ENCODE measurements at regions not wholly inside any gene's neighbourhood (a gene's known extent, or its start where the extent isn't known, plus 50 kb on each side); places are given as distances from the start of the nearest gene placed in this dataset.

GRCh38 chr10:63684257-63684936 is 163.2 kb downstream of the REEP3 start (continued):
- TF ChIP-seq PATZ1 (CRISPR knock-in tag; IDR thresholded peaks at IDR 0.05; ENCODE audit: borderline replicate concordance) (no peak), ESRRG (CRISPR knock-in tag; IDR thresholded peaks at IDR 0.05) (no peak), SNAI2 (CRISPR knock-in tag; IDR thresholded peaks at IDR 0.05) (no peak), CREB5 (CRISPR knock-in tag; IDR thresholded peaks at IDR 0.05; ENCODE audit: low read depth) (no peak)

- TF ChIP-seq GLIS3 (CRISPR knock-in tag; IDR thresholded peaks at IDR 0.05) (no peak), ZNF70 (CRISPR knock-in tag; IDR thresholded peaks at IDR 0.05) (no peak), OSR1 (CRISPR knock-in tag; IDR thresholded peaks at IDR 0.05) (no peak), ZC3H10 (CRISPR knock-in tag; IDR thresholded peaks at IDR 0.05) (no peak), TOX (CRISPR knock-in tag; IDR thresholded peaks at IDR 0.05; ENCODE audit: borderline replicate concordance) (no peak)
- ATAC-seq, result no peak
Measured at GRCh38 chr10:63689768-63690167, 168.6 kb downstream of the REEP3 start.

GRCh38 chr10:63692220-63692896 is 171.2 kb downstream of the REEP3 start:
- no peak for ATAC-seq

More at GRCh38 chr10:63692220-63692896, 171.2 kb downstream of the REEP3 start:
- TF ChIP-seq OSR1 (CRISPR knock-in tag; IDR thresholded peaks at IDR 0.05) (no peak), ZNF565 (CRISPR knock-in tag; conservative IDR thresholded peaks at IDR 0.05; ENCODE audit: low read depth) (no peak), ESRRG (CRISPR knock-in tag; IDR thresholded peaks at IDR 0.05) (no peak), ZNF8 (CRISPR knock-in tag; IDR thresholded peaks at IDR 0.05) (no peak), CSRNP3 (CRISPR knock-in tag; IDR thresholded peaks at IDR 0.05) (no peak), CREB5 (CRISPR knock-in tag; IDR thresholded peaks at IDR 0.05; ENCODE audit: low read depth) (no peak), SNAI2 (CRISPR knock-in tag; IDR thresholded peaks at IDR 0.05) (no peak), BACH2 (CRISPR knock-in tag; IDR thresholded peaks at IDR 0.05; ENCODE audit: borderline replicate concordance) (no peak), RARB (CRISPR knock-in tag; IDR thresholded peaks at IDR 0.05) (no peak), ISL1 (CRISPR knock-in tag; IDR thresholded peaks at IDR 0.05) (no peak), ZFP3 (CRISPR knock-in tag; IDR thresholded peaks at IDR 0.05) (no peak), CSDC2 (CRISPR knock-in tag; IDR thresholded peaks at IDR 0.05) (no peak), ZC3H10 (CRISPR knock-in tag; IDR thresholded peaks at IDR 0.05) (no peak), TCF4 (CRISPR knock-in tag; IDR thresholded peaks at IDR 0.05; ENCODE audit: borderline replicate concordance) (no peak), PPARA (CRISPR knock-in tag; IDR thresholded peaks at IDR 0.05; ENCODE audit: borderline replicate concordance) (no peak), PATZ1 (CRISPR knock-in tag; IDR thresholded peaks at IDR 0.05; ENCODE audit: borderline replicate concordance) (no peak), ARNTL (CRISPR knock-in tag; IDR thresholded peaks at IDR 0.05; ENCODE audit: borderline replicate concordance, low read depth) (no peak), TSHZ2 (CRISPR knock-in tag; IDR thresholded peaks at IDR 0.05) (no peak), GLIS3 (CRISPR knock-in tag; IDR thresholded peaks at IDR 0.05) (no peak), ZNF70 (CRISPR knock-in tag; IDR thresholded peaks at IDR 0.05) (no peak)
